Natural killer cell (primary cell): ENCODE measurements at regions not wholly inside any gene's neighbourhood (a gene's known extent, or its start where the extent isn't known, plus 50 kb on each side); places are given as distances from the start of the nearest gene placed in this dataset.

ENCODE experiments used
- ATAC-seq, 3 donors: fragments of 150-1000 bp in 2 of 3; fragments of 200-7000 bp in 1 of 3; cut with Tn5 transposase; 1 replicate in 1 of 3; 2 replicates in 2 of 3; pipeline ENCODE4 v1.10.0; 2021; ENCODE audit warnings: mild to moderate bottlenecking in 2 of 3, moderate library complexity in 2 of 3
- DNase-seq, 2 donors: peaks; one replicate each; pipeline versions ENCODE4 v3.0.0 to v3.0.0-alpha.2; 2013 to 2021; ENCODE audit warnings: mixed read lengths in 1 of 2
- H3K27ac ChIP-seq: one replicate; pipeline ENCODE4 v1.5.1; 2013; ENCODE audit warnings: mild to moderate bottlenecking, low read length
- H3K27me3 ChIP-seq: one replicate; pipeline ENCODE4 v1.6.1; 2013; ENCODE audit warnings: low read length; ENCODE audit not compliant: control insufficient read depth, insufficient read depth
- H3K36me3 ChIP-seq: one replicate; pipeline ENCODE4 v1.6.1; 2013; ENCODE audit warnings: low read length; ENCODE audit not compliant: control insufficient read depth, insufficient read depth
- H3K4me1 ChIP-seq: one replicate; pipeline ENCODE4 v1.6.1; 2013; ENCODE audit warnings: low read length; ENCODE audit not compliant: control insufficient read depth, insufficient read depth
- H3K4me3 ChIP-seq: one replicate; pipeline ENCODE4 v1.5.1; 2013; ENCODE audit warnings: low read length
- H3K9me3 ChIP-seq: one replicate; pipeline ENCODE4 v1.6.1; 2013; ENCODE audit warnings: low read length; ENCODE audit not compliant: control insufficient read depth, insufficient read depth
- H3K27ac Mint-ChIP-seq, 2 donors: one replicate each; pipeline ENCODE4 v1.8.0; 2022; ENCODE audit warnings: mild to moderate bottlenecking in 2 of 2, mixed read lengths in 2 of 2, moderate library complexity in 1 of 2
- H3K27me3 Mint-ChIP-seq, 2 donors: one replicate each; pipeline ENCODE4 v1.8.0; 2022; ENCODE audit warnings: low read depth in 2 of 2, mixed read lengths in 2 of 2
- H3K36me3 Mint-ChIP-seq: one replicate; pipeline ENCODE4 v1.8.0; 2022; ENCODE audit warnings: mixed read lengths
- H3K4me1 Mint-ChIP-seq, 2 donors: one replicate each; pipeline ENCODE4 v1.8.0; 2022; ENCODE audit warnings: mixed read lengths in 2 of 2
- H3K4me3 Mint-ChIP-seq: one replicate; pipeline ENCODE4 v1.8.0; 2022; ENCODE audit warnings: mild to moderate bottlenecking, moderate library complexity, mixed read lengths
- H3K9me3 Mint-ChIP-seq, 2 donors: one replicate each; pipeline ENCODE4 v1.8.0; 2022; ENCODE audit warnings: mixed read lengths in 2 of 2
- WGBS: methylation state at CpG from one replicate; pipeline ENCODE4 v1.1.7; 2013; ENCODE audit warnings: missing lambda C conversion rate; ENCODE audit not compliant: insufficient coverage; 5-methylcytosine and 5-hydroxymethylcytosine counted together
- intact Hi-C: fragments of 100-400 bp; cut with micrococcal nuclease; formaldehyde crosslinking; loops from one replicate; pipeline ENCODE4 v1.14.2; 2022
- TF ChIP-seq, protein P1 (sequence below): fragments of 200-600 bp; IDR thresholded peaks from one replicate; pipeline ENCODE4 v1.8.0; 2022; ENCODE audit warnings: antibody characterized with exemption

DNA sequence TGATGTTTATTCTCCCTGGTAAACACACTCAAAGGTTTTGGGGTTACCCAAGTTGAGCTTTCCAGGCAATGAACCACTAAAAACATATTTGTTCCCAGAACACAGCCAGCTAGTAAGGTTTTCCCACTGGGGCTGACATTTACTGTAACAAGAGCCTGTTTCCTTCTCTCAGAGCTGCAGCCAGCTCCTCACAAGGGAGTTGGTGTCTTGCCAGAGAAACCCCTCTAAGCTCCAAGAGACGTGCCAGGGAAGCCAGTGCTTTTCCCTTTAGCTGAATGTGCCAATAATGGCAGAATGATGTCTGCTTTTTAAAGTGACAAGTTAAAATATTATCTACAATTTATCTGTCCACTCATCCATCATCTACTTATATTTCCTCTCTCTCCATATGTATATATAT lies 170.8 kb upstream of the RBFOX1 start:
- Histone ChIP-seq H3K4me3 (no peak overlapping the region), H3K27me3 (no peaks in the 10 kb centered on the region), H3K27ac (no peak overlapping the region), H3K9me3 (no peaks in the 10 kb centered on the region), H3K36me3 (no peaks in the 10 kb centered on the region), H3K4me1 (no peaks in the 10 kb centered on the region)
- intact Hi-C loops, result no loop called here
- Mint-ChIP-seq H3K27me3 (no peaks in the 10 kb centered on the region), H3K4me3 (no peak overlapping the region), H3K36me3 (no peaks in the 10 kb centered on the region), H3K4me1 (no peaks in the 10 kb centered on the region), H3K9me3 (peaks cover 2 to 6% of the 10 kb centered on the region in 2 donors), H3K27ac (no peak overlapping the region)
- no CpG with 5 or more reads among the region's 1 CpG for WGBS
- TF ChIP-seq, protein P1, sequence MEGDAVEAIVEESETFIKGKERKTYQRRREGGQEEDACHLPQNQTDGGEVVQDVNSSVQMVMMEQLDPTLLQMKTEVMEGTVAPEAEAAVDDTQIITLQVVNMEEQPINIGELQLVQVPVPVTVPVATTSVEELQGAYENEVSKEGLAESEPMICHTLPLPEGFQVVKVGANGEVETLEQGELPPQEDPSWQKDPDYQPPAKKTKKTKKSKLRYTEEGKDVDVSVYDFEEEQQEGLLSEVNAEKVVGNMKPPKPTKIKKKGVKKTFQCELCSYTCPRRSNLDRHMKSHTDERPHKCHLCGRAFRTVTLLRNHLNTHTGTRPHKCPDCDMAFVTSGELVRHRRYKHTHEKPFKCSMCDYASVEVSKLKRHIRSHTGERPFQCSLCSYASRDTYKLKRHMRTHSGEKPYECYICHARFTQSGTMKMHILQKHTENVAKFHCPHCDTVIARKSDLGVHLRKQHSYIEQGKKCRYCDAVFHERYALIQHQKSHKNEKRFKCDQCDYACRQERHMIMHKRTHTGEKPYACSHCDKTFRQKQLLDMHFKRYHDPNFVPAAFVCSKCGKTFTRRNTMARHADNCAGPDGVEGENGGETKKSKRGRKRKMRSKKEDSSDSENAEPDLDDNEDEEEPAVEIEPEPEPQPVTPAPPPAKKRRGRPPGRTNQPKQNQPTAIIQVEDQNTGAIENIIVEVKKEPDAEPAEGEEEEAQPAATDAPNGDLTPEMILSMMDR, result no peak
- ATAC-seq, result no peak
- no peak for DNase-seq

DNA sequence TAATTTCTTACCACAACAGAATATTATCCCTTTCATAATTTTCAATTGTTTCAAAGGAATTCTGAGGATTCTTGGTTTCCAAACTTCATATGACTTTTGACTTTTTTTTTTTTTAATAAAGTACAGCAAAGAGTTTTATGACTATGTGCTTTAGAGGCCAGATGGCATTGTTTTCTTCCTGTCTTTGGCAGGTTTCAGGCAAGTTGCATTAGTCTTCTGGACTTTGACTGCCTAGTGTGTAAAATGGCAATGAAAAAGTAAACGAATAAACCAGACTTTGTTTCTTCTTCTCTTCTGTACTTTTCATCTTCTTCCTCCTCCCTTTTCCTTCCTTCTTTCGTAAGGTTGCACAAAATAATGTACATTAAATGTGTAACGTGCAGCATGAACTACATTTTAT lies 172.6 kb upstream of the RBFOX1 start:
- intact Hi-C loops, result no loop called here
- Mint-ChIP-seq H3K9me3 (peaks cover 2 to 5% of the 10 kb centered on the region in 2 donors), H3K4me3 (no peak overlapping the region), H3K4me1 (no peaks in the 10 kb centered on the region), H3K27ac (no peak overlapping the region), H3K36me3 (no peaks in the 10 kb centered on the region), H3K27me3 (no peaks in the 10 kb centered on the region)
- H3K36me3 ChIP-seq, result no peaks in the 10 kb centered on the region
- TF ChIP-seq, protein P1, result no peak
- H3K27me3 ChIP-seq, result no peaks in the 10 kb centered on the region
- ATAC-seq (no peak), DNase-seq (no peak)
- H3K9me3 ChIP-seq, result no peaks in the 10 kb centered on the region
- no CpG with 5 or more reads among the region's 3 CpGs for WGBS
- H3K4me3 ChIP-seq, result no peak overlapping the region
- H3K4me1 ChIP-seq, result no peaks in the 10 kb centered on the region
- no peak overlapping the region for H3K27ac ChIP-seq

DNA sequence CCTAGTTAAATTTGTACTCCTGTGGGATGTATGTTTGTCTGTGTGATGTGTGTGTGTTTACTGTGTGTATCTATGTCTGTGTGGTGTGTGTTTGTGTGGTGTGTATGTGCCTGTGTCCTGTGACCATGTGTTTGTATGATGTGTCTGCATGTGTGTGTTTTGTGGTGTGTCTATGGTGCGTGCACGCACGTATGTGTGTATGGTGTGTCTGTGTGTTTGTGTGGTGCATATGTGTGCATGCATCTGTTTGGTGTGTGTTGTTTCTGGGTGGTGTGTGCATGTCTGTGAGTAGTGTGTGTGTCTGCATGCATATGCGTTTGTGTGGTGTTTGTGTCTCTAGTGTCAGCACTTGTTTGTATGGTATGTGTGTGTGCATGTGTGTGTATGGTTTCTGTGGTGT lies 174.2 kb upstream of the RBFOX1 start:
- Histone ChIP-seq H3K4me3 (no peak overlapping the region), H3K27me3 (no peaks in the 10 kb centered on the region), H3K9me3 (no peaks in the 10 kb centered on the region), H3K36me3 (no peaks in the 10 kb centered on the region), H3K4me1 (no peaks in the 10 kb centered on the region), H3K27ac (no peak overlapping the region)
- H3K4me3 Mint-ChIP-seq, result no peak overlapping the region
- H3K27me3 Mint-ChIP-seq, result no peaks in the 10 kb centered on the region
- H3K9me3 Mint-ChIP-seq, result peaks cover 7 to 9% of the 10 kb centered on the region in 2 donors
- DNase-seq, result no peak
- H3K36me3 Mint-ChIP-seq, result no peaks in the 10 kb centered on the region
- 97% methylated on average over 4 of the region's 4 CpGs for WGBS
- intact Hi-C loops, result no loop called here
- ATAC-seq, result peak in 1 of 3 donors; percentile 37
- TF ChIP-seq, protein P1, result no peak
- no peak overlapping the region for H3K27ac Mint-ChIP-seq
- H3K4me1 Mint-ChIP-seq, result no peaks in the 10 kb centered on the region

DNA sequence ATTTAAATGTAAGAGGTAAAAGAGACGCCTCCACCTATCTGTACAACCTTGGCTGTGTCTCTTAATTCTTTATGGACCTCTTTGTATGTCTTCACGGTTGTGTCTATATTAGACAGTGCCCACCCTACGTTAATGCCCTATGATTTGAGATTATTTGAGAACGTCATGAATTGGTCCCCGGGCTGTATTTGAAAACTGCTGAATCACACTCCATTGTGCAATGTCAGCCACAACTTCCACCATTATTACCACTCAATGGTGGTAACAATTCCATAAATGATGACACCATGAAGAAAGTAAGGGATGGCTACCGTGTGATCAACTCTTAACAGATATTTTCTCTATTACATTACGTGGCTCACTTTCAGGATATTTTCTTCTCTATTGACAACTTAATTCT lies 182.4 kb upstream of the RBFOX1 start:
- Histone ChIP-seq H3K4me1 (no peaks in the 10 kb centered on the region), H3K4me3 (no peak overlapping the region), H3K36me3 (no peaks in the 10 kb centered on the region), H3K9me3 (no peaks in the 10 kb centered on the region), H3K27me3 (no peaks in the 10 kb centered on the region), H3K27ac (no peak overlapping the region)
- no peaks in the 10 kb centered on the region for H3K4me1 Mint-ChIP-seq
- DNase-seq (no peak), ATAC-seq (no peak)
- no peak overlapping the region for H3K4me3 Mint-ChIP-seq
- H3K27me3 Mint-ChIP-seq, result no peaks in the 10 kb centered on the region
- intact Hi-C loops, result no loop called here
- TF ChIP-seq, protein P1, result no peak
- no peaks in the 10 kb centered on the region for H3K36me3 Mint-ChIP-seq
- no peak overlapping the region for H3K27ac Mint-ChIP-seq
- H3K9me3 Mint-ChIP-seq, result peaks cover 9 to 14% of the 10 kb centered on the region in 2 donors
- WGBS, result 61% methylated on average over 6 of the region's 7 CpGs
